Kidney (tissue), 13 donors: ENCODE measurements at regions not wholly inside any gene's neighbourhood (a gene's known extent, or its start where the extent isn't known, plus 50 kb on each side); places are given as distances from the start of the nearest gene placed in this dataset.

Experiments used
- DNase-seq, 5 donors: peaks; one replicate each; pipeline ENCODE4 v3.0.0-alpha.2; 2013 to 2020
- FAIRE-seq: peaks from 2 replicates; lab custom pipeline; 2012; peaks lifted over from hg19 to GRCh38; lab: Jason Lieb, UNC
- H3K27ac ChIP-seq, 2 donors: one replicate each; pipeline ENCODE4 v1.7.0; 2013; ENCODE audit warnings: low read depth in 2 of 2, low read length in 2 of 2, inconsistent platforms in 1 of 2
- H3K27me3 ChIP-seq: one replicate; pipeline ENCODE4 v1.7.1; 2013; ENCODE audit warnings: low read length, inconsistent platforms; ENCODE audit not compliant: control insufficient read depth, insufficient read depth
- H3K36me3 ChIP-seq, 3 donors: one replicate each; pipeline versions ENCODE4 v1.7.0 to v1.7.1; 2013; ENCODE audit warnings: low read length in 3 of 3, control low read depth in 1 of 3, inconsistent platforms in 1 of 3; ENCODE audit not compliant: insufficient read depth in 3 of 3, control insufficient read depth in 2 of 3
- H3K4me1 ChIP-seq, 3 donors: one replicate each; pipeline versions ENCODE4 v1.7.0 to v1.7.1; 2013; ENCODE audit warnings: low read length in 3 of 3, inconsistent platforms in 1 of 3, low read depth in 1 of 3; ENCODE audit not compliant: control insufficient read depth in 2 of 3, insufficient read depth in 2 of 3
- H3K4me3 ChIP-seq, 3 donors: one replicate each; pipeline versions ENCODE4 v1.7.0 to v1.8.1; 2013; ENCODE audit warnings: low read length in 3 of 3, control low read depth in 1 of 3, inconsistent platforms in 1 of 3
- H3K9ac ChIP-seq, 3 donors: one replicate each; pipeline versions ENCODE4 v1.7.0 to v1.7.1; 2013; ENCODE audit warnings: low read length in 3 of 3, control low read depth in 1 of 3, inconsistent platforms in 1 of 3
- H3K9me3 ChIP-seq, 3 donors: one replicate each; pipeline versions ENCODE4 v1.7.0 to v1.7.1; 2013; ENCODE audit warnings: low read length in 3 of 3, control low read depth in 1 of 3, inconsistent platforms in 1 of 3; ENCODE audit not compliant: control insufficient read depth in 2 of 3, insufficient read depth in 1 of 3
- CTCF ChIP-seq: IDR thresholded peaks from 3 replicates; pipeline ENCODE4 v1.5.1; 2012; ENCODE audit warnings: mild to moderate bottlenecking, moderate library complexity, borderline replicate concordance; ENCODE audit not compliant: insufficient read depth; ENCODE audit errors: extremely low read depth
- intact Hi-C: fragments of 100-400 bp; cut with DNase I; formaldehyde crosslinking; loops from one replicate; pipeline ENCODE4 v1.11.1; 2022
- donor health status: control.
- donor health status: control.
- donor health status: control.
- donor health status: control.
- donor health status: control.
- donor health status: DM: yes; HTN: yes; CAD: no.
- donor health status: Normal renal cell carcinoma (clear cell type).

- no peak for FAIRE-seq
These were observed 178.9 kb downstream of the TMEM182 start for GRCh38 chr2:102940684-102941083.

GRCh38 chr2:102942107-102942506 lies 180.3 kb downstream of the TMEM182 start:
- Histone ChIP-seq H3K9ac (no peak overlapping the region), H3K27me3 (no peaks in the 10 kb centered on the region), H3K4me1 (no peaks in the 10 kb centered on the region), H3K9me3 (peaks cover 0 to 2% (median 0%) of the 10 kb centered on the region in 3 donors), H3K27ac (no peak overlapping the region), H3K36me3 (no peaks in the 10 kb centered on the region), H3K4me3 (no peak overlapping the region)
- intact Hi-C loops = no loop called here
- FAIRE-seq (no peak), DNase-seq (no peak)
- no peak for TF ChIP-seq CTCF

More at GRCh38 chr2:102940684-102941083, 178.9 kb downstream of the TMEM182 start:
- H3K9ac ChIP-seq = no peak overlapping the region
- H3K9me3 ChIP-seq = peaks cover 0 to 2% (median 0%) of the 10 kb centered on the region in 3 donors
- no peak overlapping the region for H3K27ac ChIP-seq
- no peak for DNase-seq
- no peak overlapping the region for H3K4me3 ChIP-seq
- no peaks in the 10 kb centered on the region for H3K4me1 ChIP-seq
- intact Hi-C loops = no loop called here
- no peaks in the 10 kb centered on the region for H3K27me3 ChIP-seq
- no peaks in the 10 kb centered on the region for H3K36me3 ChIP-seq
- no peak for TF ChIP-seq CTCF

GRCh38 chr2:102943251-102943650 lies 181.4 kb downstream of the TMEM182 start:
- Histone ChIP-seq H3K4me1 (no peaks in the 10 kb centered on the region), H3K9ac (no peak overlapping the region), H3K4me3 (no peak overlapping the region), H3K27ac (no peak overlapping the region), H3K36me3 (no peaks in the 10 kb centered on the region), H3K9me3 (peaks cover 0 to 2% (median 0%) of the 10 kb centered on the region in 3 donors), H3K27me3 (no peaks in the 10 kb centered on the region)
- intact Hi-C loops = no loop called here
- DNase-seq (no peak), FAIRE-seq (peak; percentile 3)
- no peak for TF ChIP-seq CTCF

GRCh38 chr2:102950371-102950946 lies 188.6 kb downstream of the TMEM182 start:
- FAIRE-seq = no peak
- DNase-seq = no peak
- Histone ChIP-seq H3K27ac (no peak overlapping the region), H3K9me3 (no peaks in the 10 kb centered on the region), H3K36me3 (no peaks in the 10 kb centered on the region), H3K4me3 (no peak overlapping the region), H3K27me3 (no peaks in the 10 kb centered on the region), H3K4me1 (no peaks in the 10 kb centered on the region), H3K9ac (no peak overlapping the region)
- intact Hi-C loops = no loop called here
- no peak for TF ChIP-seq CTCF
